GM12865 (cell line): ENCODE measurements at regions not wholly inside any gene's neighbourhood (a gene's known extent, or its start where the extent isn't known, plus 50 kb on each side); places are given as distances from the start of the nearest gene placed in this dataset.

Source experiments
- DNase-seq: peaks from one replicate; pipeline ENCODE4 v3.0.0; 2010; ENCODE audit warnings: low read depth
- H3K4me3 ChIP-seq: 2 replicates; pipeline ENCODE4 v1.5.1; 2011; ENCODE audit warnings: mild to moderate bottlenecking, low read depth, low read length, control low read depth
- CTCF ChIP-seq: IDR thresholded peaks from 2 replicates; pipeline ENCODE4 v1.5.1; 2011; ENCODE audit warnings: low read length, control low read depth, low read depth, inconsistent platforms; ENCODE audit not compliant: insufficient read depth; ENCODE audit errors: missing control alignments

- TF ChIP-seq CTCF: no peak
- no peak for DNase-seq
- no peak overlapping the region for H3K4me3 ChIP-seq
Observed at GRCh38 chr5:19044311-19044710, 943.7 kb downstream of the CDH18 start.

GRCh38 chr5:19044931-19045695, 942.9 kb downstream of the CDH18 start:
- no peak for TF ChIP-seq CTCF
- H3K4me3 ChIP-seq: no peak overlapping the region
- DNase-seq: no peak

- TF ChIP-seq CTCF: no peak
- DNase-seq: no peak
- no peak overlapping the region for H3K4me3 ChIP-seq
Observed at GRCh38 chr5:19047277-19047676, 940.7 kb downstream of the CDH18 start.

GRCh38 chr5:19048726-19049125, 939.3 kb downstream of the CDH18 start:
- no peak for TF ChIP-seq CTCF
- no peak for DNase-seq
- H3K4me3 ChIP-seq: no peak overlapping the region

- H3K4me3 ChIP-seq: no peak overlapping the region
- no peak for DNase-seq
- no peak for TF ChIP-seq CTCF
Observed at GRCh38 chr5:19058216-19058615, 929.8 kb downstream of the CDH18 start.

GRCh38 chr5:19064094-19064493, 923.9 kb downstream of the CDH18 start:
- no peak overlapping the region for H3K4me3 ChIP-seq
- no peak for TF ChIP-seq CTCF
- DNase-seq: no peak

GRCh38 chr5:19067741-19068140, 920.3 kb downstream of the CDH18 start:
- TF ChIP-seq CTCF: no peak
- DNase-seq: no peak
- no peak overlapping the region for H3K4me3 ChIP-seq
